PFSK-1 (cell line): ENCODE measurements at regions not wholly inside any gene's neighbourhood (a gene's known extent, or its start where the extent isn't known, plus 50 kb on each side); places are given as distances from the start of the nearest gene placed in this dataset.

Experiments used
- FOXP2 ChIP-seq: optimal IDR thresholded peaks from 2 replicates; pipeline ENCODE3; 2011; ENCODE audit warnings: borderline replicate concordance, control low read depth, inconsistent platforms; ENCODE audit not compliant: insufficient read depth; ENCODE audit errors: extremely low read length, extremely low read depth
- POLR2AphosphoS5 ChIP-seq: IDR thresholded peaks from 2 replicates; pipeline ENCODE4 v1.6.1; 2012; ENCODE audit warnings: low read depth, mild to moderate bottlenecking, control low read depth, low read length, moderate library complexity
- SIN3A ChIP-seq: IDR thresholded peaks from 2 replicates; pipeline ENCODE4 v1.6.1; 2012; ENCODE audit warnings: mild to moderate bottlenecking, low read length, moderate library complexity, borderline replicate concordance; ENCODE audit not compliant: insufficient read depth
- TAF1 ChIP-seq: IDR thresholded peaks from 2 replicates; pipeline ENCODE4 v1.6.1; 2012; ENCODE audit warnings: low read length, control low read depth, borderline replicate concordance; ENCODE audit not compliant: insufficient read depth
- TF ChIP-seq, protein P1 (sequence below), 2 experiments: IDR thresholded peaks; 2 replicates each; pipeline versions ENCODE4 v1.6.1 to v1.8.0; 2011 to 2012; ENCODE audit warnings: low read depth in 2 of 2, low read length in 2 of 2, control low read depth in 1 of 2, inconsistent platforms in 1 of 2, mild to moderate bottlenecking in 1 of 2, moderate library complexity in 1 of 2; ENCODE audit not compliant: insufficient read depth in 1 of 2

DNA sequence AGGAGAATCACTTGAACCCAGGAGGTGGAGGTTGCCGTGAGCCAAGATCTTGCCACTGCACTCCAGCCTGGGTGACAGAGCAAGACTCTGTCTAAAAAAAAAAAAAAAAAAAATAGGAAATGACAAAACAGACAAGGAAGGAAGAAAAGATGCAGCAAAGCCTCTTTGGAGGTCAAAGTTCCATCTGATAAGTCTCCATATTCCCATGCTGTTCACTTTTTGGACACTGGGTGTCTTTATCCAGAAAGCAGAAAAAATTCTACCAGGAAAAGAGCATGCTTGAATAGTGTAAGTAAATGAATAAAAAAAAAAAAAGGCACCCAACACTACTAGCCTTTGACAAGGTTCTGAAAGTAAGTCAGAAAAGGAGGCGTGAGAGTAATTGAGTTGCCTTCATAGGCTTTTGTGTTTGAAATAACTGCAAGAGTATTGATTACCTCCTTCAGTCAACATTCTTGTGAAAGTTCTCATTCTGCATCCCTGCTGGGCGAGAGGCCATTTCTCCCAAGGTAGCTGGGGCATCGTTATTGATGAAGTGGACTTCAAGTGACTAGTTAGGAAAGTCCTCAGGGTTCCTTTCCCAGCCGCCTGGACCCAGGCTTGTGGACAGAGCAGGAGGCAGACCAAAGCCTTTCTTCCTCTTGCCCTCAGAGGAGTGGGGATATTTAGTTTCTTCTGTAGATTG, 133.3 kb upstream of the KIF5B start:
- no peak for TF ChIP-seq TAF1
- TF ChIP-seq, protein P1, sequence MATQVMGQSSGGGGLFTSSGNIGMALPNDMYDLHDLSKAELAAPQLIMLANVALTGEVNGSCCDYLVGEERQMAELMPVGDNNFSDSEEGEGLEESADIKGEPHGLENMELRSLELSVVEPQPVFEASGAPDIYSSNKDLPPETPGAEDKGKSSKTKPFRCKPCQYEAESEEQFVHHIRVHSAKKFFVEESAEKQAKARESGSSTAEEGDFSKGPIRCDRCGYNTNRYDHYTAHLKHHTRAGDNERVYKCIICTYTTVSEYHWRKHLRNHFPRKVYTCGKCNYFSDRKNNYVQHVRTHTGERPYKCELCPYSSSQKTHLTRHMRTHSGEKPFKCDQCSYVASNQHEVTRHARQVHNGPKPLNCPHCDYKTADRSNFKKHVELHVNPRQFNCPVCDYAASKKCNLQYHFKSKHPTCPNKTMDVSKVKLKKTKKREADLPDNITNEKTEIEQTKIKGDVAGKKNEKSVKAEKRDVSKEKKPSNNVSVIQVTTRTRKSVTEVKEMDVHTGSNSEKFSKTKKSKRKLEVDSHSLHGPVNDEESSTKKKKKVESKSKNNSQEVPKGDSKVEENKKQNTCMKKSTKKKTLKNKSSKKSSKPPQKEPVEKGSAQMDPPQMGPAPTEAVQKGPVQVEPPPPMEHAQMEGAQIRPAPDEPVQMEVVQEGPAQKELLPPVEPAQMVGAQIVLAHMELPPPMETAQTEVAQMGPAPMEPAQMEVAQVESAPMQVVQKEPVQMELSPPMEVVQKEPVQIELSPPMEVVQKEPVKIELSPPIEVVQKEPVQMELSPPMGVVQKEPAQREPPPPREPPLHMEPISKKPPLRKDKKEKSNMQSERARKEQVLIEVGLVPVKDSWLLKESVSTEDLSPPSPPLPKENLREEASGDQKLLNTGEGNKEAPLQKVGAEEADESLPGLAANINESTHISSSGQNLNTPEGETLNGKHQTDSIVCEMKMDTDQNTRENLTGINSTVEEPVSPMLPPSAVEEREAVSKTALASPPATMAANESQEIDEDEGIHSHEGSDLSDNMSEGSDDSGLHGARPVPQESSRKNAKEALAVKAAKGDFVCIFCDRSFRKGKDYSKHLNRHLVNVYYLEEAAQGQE (IDR thresholded peaks at IDR 0.05; ENCODE audit: insufficient read depth in 1 of 2, low read depth in 2 of 2, low read length in 2 of 2), result no peak
- no peak for TF ChIP-seq FOXP2
- TF ChIP-seq POLR2AphosphoS5, result no peak
- TF ChIP-seq SIN3A, result no peak
